ENCODE measurements at regions not wholly inside any gene's neighbourhood (a gene's known extent, or its start where the extent isn't known, plus 50 kb on each side); places are given as distances from the start of the nearest gene placed in this dataset.

DNA sequence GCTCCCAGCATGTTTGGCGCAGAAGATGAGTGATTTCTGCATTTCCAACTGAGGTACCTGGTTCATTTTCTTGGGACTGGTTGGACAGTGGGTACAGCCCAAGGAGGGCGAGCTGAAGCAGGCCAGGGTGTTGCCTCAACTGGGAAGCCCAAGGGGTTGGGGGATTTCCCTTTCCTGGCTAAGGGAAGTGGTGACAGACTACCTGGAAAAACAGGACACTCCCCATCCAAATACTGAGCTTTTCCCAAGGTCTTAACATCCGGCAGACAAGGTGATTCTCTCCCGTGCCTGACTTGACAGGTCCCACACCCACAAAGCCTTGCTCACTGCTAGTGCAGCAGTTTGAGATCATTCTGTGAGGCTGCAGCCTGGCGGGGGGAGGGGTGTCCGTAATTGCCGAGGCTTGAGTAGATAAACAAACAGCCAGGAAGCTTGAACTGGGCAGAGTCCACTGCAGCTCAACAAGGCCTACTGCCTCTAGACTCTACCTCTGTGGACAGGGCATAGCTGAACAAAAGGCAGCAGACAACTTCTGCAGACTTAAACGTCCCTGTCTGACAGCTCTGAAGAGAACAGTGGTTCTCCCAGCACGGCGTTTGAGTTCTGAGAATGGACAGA lies 307.7 kb upstream of the ARSJ start:
- Mint-ChIP-seq H3K4me3 (no peak overlapping the region), H3K36me3 (ENCODE audit: low read depth) (no peaks in the 10 kb centered on the region), H3K27me3 (ENCODE audit: low read depth) (no peaks in the 10 kb centered on the region), H3K4me1 (ENCODE audit: low read depth) (no peaks in the 10 kb centered on the region), H3K27ac (no peak overlapping the region), H3K9me3 (peaks cover 1% of the 10 kb centered on the region)

DNA sequence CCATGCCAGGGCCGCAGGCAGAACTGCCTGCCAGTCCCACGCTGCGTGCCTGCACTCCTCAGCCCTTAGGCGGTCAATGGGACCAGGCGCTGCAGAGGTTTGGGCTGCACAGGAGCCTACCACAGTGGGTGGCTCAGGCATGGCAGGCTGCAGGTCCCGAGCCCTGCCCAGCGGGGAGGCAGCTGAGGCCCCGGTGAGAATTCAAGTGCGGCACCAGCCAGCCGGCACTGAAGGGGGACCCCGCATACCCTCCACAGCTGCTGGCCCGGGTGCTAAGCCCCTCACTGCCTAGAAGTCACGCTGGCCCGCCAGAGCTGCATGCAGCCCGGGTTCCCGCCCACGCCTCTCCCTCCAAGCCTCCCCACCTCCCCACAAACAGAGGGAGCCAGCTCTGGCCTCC lies 302.5 kb upstream of the UGT8 start:
- Mint-ChIP-seq H3K4me3 (no peak overlapping the region), H3K4me1 (ENCODE audit: low read depth) (peaks cover 2% of the 10 kb centered on the region), H3K27me3 (ENCODE audit: low read depth) (no peaks in the 10 kb centered on the region), H3K36me3 (ENCODE audit: low read depth) (no peaks in the 10 kb centered on the region), H3K9me3 (peaks cover 9% of the 10 kb centered on the region), H3K27ac (no peak overlapping the region)

DNA sequence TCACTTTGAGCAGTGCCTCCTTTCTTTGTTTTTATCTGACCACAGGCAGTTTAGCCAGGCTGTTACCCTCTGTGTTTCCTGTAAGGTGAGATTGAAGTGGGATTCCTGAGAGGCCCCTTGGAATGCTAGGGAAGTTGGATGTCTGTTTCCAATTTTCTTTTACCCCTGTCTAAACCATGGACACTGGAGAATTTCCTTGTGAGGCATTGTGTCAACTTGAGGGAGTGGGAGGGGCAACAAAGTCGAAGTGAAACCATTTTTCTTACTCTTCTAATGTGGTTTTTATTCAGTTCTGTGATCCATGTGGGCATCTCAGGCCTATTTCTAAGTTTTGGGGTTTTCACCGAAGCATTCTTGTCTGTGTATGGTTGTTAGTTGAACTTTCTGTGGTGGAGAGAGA lies 296.1 kb upstream of the UGT8 start:
- peaks cover 2% of the 10 kb centered on the region for H3K4me1 Mint-ChIP-seq (ENCODE audit: low read depth)
- H3K4me3 Mint-ChIP-seq = no peak overlapping the region
- H3K27me3 Mint-ChIP-seq (ENCODE audit: low read depth) = no peaks in the 10 kb centered on the region
- H3K36me3 Mint-ChIP-seq (ENCODE audit: low read depth) = no peaks in the 10 kb centered on the region
- H3K9me3 Mint-ChIP-seq = no peaks in the 10 kb centered on the region
- H3K27ac Mint-ChIP-seq = no peak overlapping the region

DNA sequence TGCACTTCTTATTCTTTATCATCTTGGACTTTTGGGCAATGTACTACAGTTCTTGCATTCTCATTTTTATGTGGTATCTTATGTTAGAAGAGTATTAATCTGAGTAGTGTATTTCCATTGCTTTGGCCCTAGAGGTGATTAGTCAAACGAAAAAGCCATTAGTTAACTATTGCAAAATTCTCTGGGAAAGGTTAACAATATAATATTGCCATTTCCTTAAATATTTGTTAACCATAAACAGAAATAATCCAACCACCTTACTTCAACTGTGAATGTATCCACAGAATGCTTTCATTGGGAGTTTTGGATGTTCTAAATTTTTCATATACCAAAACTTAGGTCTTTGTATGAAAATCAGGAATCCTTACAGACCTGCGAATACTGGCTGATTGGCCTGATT lies 294.6 kb upstream of the UGT8 start:
- H3K4me3 Mint-ChIP-seq = no peak overlapping the region
- H3K36me3 Mint-ChIP-seq (ENCODE audit: low read depth) = no peaks in the 10 kb centered on the region
- no peaks in the 10 kb centered on the region for H3K9me3 Mint-ChIP-seq
- no peaks in the 10 kb centered on the region for H3K27me3 Mint-ChIP-seq (ENCODE audit: low read depth)
- no peak overlapping the region for H3K27ac Mint-ChIP-seq
- peaks cover 2% of the 10 kb centered on the region for H3K4me1 Mint-ChIP-seq (ENCODE audit: low read depth)

DNA sequence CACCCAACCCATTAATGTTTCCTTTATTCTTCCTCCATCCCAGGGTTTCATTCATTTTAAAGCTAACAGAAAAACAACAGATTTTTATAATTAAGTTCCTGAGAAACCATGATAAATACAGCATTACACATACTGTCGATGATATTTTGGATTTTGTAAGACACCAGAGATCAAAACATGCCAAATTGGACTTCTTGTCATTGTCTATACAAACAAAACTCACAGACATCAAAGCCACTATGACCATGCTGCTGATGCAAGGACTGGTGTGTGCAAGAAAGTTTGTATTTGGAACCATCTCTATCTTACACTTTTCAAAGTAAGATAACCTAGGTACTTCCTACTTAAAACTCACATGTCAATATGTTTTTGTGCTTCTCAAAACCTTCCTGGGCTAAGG lies 294.0 kb upstream of the UGT8 start:
- no peaks in the 10 kb centered on the region for H3K9me3 Mint-ChIP-seq
- no peaks in the 10 kb centered on the region for H3K27me3 Mint-ChIP-seq (ENCODE audit: low read depth)
- H3K36me3 Mint-ChIP-seq (ENCODE audit: low read depth) = no peaks in the 10 kb centered on the region
- no peak overlapping the region for H3K27ac Mint-ChIP-seq
- H3K4me1 Mint-ChIP-seq (ENCODE audit: low read depth) = peaks cover 2% of the 10 kb centered on the region
- H3K4me3 Mint-ChIP-seq = no peak overlapping the region

DNA sequence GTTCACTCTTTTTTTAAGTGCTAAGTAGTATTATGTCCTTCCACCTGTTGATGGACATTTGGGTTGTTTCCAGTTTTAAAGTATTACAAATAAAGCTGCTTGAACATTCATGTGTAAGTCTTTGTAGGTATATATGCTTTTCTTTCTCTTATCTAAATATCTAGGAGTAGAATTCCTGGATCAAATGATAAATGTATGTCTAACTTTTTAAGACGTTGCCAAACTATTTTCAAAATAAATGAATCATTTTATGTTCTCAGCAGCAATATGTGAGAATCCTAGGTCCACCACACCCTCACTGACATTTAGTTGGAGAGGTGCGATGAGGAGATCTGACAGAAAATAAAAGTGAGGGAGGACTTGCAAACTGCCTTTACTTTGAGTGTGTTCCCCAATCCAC lies 291.7 kb upstream of the UGT8 start:
- no peaks in the 10 kb centered on the region for H3K27me3 Mint-ChIP-seq (ENCODE audit: low read depth)
- H3K36me3 Mint-ChIP-seq (ENCODE audit: low read depth) = no peaks in the 10 kb centered on the region
- H3K27ac Mint-ChIP-seq = no peak overlapping the region
- H3K9me3 Mint-ChIP-seq = no peaks in the 10 kb centered on the region
- H3K4me1 Mint-ChIP-seq (ENCODE audit: low read depth) = no peaks in the 10 kb centered on the region
- H3K4me3 Mint-ChIP-seq = no peak overlapping the region

DNA sequence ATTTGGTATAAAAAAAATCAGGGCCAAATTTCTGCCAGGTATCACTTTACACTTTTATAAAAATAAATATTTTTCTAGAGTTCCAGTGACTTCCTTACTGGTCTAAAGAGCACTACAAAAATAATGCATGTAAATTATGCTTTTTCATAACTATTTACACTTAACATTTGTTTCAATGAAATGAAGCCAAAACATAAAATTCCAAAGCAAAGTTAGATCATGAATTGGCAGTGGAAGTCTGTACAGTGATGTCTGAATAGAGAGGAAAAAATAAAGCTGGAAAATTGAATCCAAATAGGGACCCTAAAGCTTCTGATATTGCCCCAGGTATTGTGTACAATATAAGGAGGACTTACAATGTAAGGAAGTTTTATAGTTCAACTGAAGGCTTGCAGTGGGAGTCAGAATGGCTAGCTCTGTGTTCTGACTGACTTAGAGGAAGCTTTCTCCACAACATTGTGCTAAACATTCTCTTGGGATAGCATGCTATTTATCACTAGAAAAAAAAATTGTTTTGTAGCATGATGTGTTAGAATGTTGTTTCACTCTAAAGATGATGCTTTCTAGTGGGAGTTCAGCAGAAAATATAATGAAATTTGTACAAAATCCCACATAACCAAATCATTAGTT lies 288.2 kb upstream of the UGT8 start:
- no peak overlapping the region for H3K27ac Mint-ChIP-seq
- H3K27me3 Mint-ChIP-seq (ENCODE audit: low read depth) = peaks cover 4% of the 10 kb centered on the region
- no peaks in the 10 kb centered on the region for H3K4me1 Mint-ChIP-seq (ENCODE audit: low read depth)
- no peaks in the 10 kb centered on the region for H3K36me3 Mint-ChIP-seq (ENCODE audit: low read depth)
- no peaks in the 10 kb centered on the region for H3K9me3 Mint-ChIP-seq
- H3K4me3 Mint-ChIP-seq = no peak overlapping the region

DNA sequence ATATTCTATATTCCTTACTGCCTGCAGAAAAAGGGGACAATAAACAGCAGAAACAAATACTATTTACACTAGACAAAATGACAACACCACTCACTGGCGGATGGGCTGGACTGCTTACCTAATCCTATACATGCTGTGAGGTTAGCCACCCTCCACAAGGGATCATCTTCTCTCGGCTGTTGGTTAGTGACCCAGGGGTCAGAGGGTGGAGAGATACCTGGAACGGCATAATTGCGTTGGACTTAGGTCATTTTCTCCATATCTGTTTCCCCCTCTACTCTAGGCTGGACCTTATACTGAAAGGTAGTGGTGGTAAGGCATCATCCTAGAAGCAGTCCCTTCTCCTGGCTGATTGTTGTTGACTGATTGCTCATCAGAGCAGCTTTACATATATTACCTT lies 286.8 kb upstream of the UGT8 start:
- peaks cover 4% of the 10 kb centered on the region for H3K27me3 Mint-ChIP-seq (ENCODE audit: low read depth)
- H3K9me3 Mint-ChIP-seq = no peaks in the 10 kb centered on the region
- H3K4me1 Mint-ChIP-seq (ENCODE audit: low read depth) = no peaks in the 10 kb centered on the region
- H3K36me3 Mint-ChIP-seq (ENCODE audit: low read depth) = no peaks in the 10 kb centered on the region
- H3K27ac Mint-ChIP-seq = no peak overlapping the region
- H3K4me3 Mint-ChIP-seq = no peak overlapping the region

DNA sequence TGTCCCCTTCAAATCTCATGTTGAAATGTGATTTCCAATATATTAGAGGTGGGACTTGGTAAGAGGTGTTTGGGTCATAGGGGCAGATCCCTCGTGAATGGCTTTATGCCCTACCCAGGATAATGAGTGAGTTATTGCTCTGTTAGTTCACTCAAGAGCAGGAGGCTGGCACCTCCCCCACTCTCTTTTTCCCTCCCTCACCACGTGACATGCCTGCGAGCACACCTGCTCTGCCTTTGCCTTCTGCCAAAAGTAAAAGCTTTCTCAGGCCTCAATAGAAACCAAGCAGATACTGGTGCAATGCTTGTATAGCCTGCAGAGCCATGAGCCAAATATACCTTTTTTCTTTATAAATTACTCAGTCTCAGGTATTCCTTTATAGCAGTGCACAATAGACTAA lies 286.3 kb upstream of the UGT8 start:
- Mint-ChIP-seq H3K27me3 (ENCODE audit: low read depth) (peaks cover 4% of the 10 kb centered on the region), H3K27ac (no peak overlapping the region), H3K4me3 (no peak overlapping the region), H3K4me1 (ENCODE audit: low read depth) (no peaks in the 10 kb centered on the region), H3K36me3 (ENCODE audit: low read depth) (no peaks in the 10 kb centered on the region), H3K9me3 (no peaks in the 10 kb centered on the region)

DNA sequence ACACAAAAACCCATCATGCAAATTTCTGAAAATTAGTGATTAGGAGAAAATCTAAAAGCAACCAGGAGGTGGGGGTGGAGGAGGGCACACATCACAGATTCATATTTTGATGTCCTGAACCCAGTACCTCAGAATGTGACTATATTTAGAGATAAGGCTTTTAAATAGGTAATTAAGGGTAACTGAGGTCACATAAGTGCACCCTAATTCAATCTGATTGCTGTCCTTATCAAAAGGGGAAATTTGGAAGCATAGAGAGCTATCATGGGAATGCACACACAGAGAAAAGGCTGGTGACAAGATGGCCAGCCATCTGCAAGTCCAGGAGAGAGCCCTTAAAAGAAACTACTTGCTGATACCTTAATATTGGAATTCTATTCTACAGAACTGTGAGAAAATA lies 281.8 kb upstream of the UGT8 start:
- peaks cover 4% of the 10 kb centered on the region for H3K27me3 Mint-ChIP-seq (ENCODE audit: low read depth)
- H3K27ac Mint-ChIP-seq = no peak overlapping the region
- no peaks in the 10 kb centered on the region for H3K9me3 Mint-ChIP-seq
- H3K4me1 Mint-ChIP-seq (ENCODE audit: low read depth) = no peaks in the 10 kb centered on the region
- no peaks in the 10 kb centered on the region for H3K36me3 Mint-ChIP-seq (ENCODE audit: low read depth)
- no peak overlapping the region for H3K4me3 Mint-ChIP-seq

DNA sequence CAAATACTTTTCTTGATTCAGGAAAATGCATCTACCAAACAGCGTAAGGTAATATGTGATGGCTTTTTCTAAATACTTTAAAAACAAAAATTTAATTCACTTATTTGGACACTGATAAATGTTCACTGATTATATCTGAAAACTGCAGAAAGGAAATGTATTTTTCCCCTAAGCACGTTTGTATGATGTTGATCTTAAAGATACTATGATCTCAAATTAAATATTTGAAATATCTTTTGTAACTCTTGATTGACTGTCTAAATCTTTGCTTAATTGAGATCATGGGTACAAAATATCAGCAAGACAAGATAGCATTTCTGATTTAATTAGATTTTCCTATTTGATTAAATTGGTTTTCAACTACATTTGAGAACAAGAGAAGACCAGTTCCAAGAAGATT lies 281.0 kb upstream of the UGT8 start:
- no peaks in the 10 kb centered on the region for H3K36me3 Mint-ChIP-seq (ENCODE audit: low read depth)
- H3K27ac Mint-ChIP-seq = no peak overlapping the region
- H3K27me3 Mint-ChIP-seq (ENCODE audit: low read depth) = peaks cover 4% of the 10 kb centered on the region
- no peaks in the 10 kb centered on the region for H3K4me1 Mint-ChIP-seq (ENCODE audit: low read depth)
- H3K4me3 Mint-ChIP-seq = no peak overlapping the region
- H3K9me3 Mint-ChIP-seq = no peaks in the 10 kb centered on the region

DNA sequence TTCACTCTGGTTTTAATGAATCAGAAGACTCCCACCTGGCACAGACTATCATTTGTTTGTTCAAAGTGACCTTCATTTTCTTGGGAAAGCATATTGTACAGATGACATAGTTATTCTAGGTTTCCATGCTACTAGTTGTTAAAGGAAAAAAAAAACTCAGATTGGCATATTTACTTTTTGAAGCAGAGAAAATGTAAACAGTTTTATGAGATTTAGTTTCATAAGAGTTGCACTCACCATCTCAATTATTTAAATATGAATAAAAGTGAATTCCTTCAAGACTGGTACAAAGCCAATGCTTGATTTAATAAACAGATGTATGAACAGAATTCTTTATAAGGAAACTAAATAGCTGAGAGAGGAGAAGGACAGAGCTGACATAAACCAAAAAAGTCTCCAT lies 280.3 kb upstream of the UGT8 start:
- Mint-ChIP-seq H3K27ac (no peak overlapping the region), H3K36me3 (ENCODE audit: low read depth) (no peaks in the 10 kb centered on the region), H3K9me3 (no peaks in the 10 kb centered on the region), H3K4me1 (ENCODE audit: low read depth) (no peaks in the 10 kb centered on the region), H3K27me3 (ENCODE audit: low read depth) (no peaks in the 10 kb centered on the region), H3K4me3 (no peak overlapping the region)

DNA sequence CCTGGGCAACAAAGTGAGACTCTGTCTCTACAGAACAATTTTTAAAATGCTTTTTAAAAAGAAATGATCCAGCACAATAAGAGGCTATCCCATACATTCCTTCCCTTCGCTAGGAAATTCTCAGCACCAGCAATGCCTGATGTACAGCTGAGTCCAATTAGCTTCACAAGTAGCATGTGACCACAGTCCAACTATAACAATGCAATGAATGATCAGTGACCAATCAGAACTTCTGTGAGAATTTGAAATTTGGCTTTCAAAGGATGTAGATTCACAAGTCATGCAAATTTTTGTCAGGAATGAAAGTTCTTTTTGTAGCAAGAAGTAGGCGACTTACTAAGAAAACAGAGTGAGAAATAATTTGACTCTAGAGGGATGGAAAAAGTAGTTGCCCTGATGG lies 278.5 kb upstream of the UGT8 start:
- Mint-ChIP-seq H3K4me1 (ENCODE audit: low read depth) (no peaks in the 10 kb centered on the region), H3K27me3 (ENCODE audit: low read depth) (no peaks in the 10 kb centered on the region), H3K9me3 (no peaks in the 10 kb centered on the region), H3K27ac (no peak overlapping the region), H3K36me3 (ENCODE audit: low read depth) (no peaks in the 10 kb centered on the region), H3K4me3 (no peak overlapping the region)

DNA sequence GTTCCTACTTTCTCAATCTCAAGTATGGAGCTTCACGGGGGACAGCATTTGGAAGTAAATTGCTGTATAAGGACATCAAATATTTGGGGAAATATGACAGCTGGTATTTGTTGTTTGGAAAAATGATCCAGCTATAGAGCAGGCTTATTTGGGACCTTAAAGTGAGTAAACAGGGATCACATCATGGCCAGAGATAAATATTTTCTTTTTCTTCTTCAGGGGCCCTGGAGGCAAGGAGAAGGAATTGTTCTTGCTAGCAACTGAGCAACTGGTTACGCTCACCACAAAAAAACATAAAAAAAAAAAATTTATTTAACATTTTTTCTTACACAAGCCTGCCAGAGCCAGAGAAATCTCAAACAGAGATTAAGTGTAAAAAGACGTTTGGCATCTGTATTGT lies 277.2 kb upstream of the UGT8 start:
- Mint-ChIP-seq H3K9me3 (no peaks in the 10 kb centered on the region), H3K36me3 (ENCODE audit: low read depth) (no peaks in the 10 kb centered on the region), H3K4me3 (no peak overlapping the region), H3K27me3 (ENCODE audit: low read depth) (no peaks in the 10 kb centered on the region), H3K27ac (no peak overlapping the region), H3K4me1 (ENCODE audit: low read depth) (no peaks in the 10 kb centered on the region)

DNA sequence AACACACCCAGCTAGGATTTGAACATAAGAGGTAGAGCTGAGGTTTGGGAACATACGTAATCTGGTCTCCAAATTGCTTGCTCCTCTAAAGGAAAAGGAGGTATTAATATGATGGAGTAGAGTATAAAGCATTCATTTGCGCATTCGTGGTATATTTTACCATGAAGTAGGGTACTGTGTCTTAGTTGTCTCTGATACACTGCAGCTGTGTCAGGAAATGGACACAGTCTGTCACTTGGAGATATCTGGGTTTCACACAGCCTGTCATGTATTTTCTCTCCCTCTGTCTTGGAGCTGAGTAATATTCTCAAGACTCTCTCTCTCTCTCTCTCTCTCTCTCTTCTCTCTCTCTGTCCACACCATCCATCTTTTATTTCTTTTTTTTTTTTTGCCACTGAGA lies 274.8 kb upstream of the UGT8 start:
- no peak overlapping the region for H3K4me3 Mint-ChIP-seq
- no peaks in the 10 kb centered on the region for H3K4me1 Mint-ChIP-seq (ENCODE audit: low read depth)
- no peak overlapping the region for H3K27ac Mint-ChIP-seq
- no peaks in the 10 kb centered on the region for H3K36me3 Mint-ChIP-seq (ENCODE audit: low read depth)
- no peaks in the 10 kb centered on the region for H3K9me3 Mint-ChIP-seq
- H3K27me3 Mint-ChIP-seq (ENCODE audit: low read depth) = no peaks in the 10 kb centered on the region

DNA sequence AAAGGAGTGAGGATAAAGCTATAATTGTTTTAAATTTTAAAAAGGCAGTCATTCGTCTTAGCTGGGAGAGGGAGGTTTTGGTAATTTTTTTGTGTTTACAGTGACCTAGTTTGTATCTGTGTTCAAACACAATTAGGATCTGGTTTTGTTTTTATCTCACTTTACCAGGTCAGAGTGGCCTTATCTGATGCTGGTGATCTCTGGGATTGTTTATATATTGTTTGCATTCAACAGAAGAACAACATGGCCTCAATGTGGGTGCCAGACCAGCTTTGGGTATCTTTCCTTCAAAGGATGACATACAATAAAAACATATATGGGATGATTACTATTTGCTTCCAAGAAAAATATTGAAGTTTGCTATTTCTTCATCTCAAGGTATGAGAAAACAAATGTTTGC lies 272.2 kb upstream of the UGT8 start:
- Mint-ChIP-seq H3K4me1 (ENCODE audit: low read depth) (no peaks in the 10 kb centered on the region), H3K27ac (no peak overlapping the region), H3K4me3 (no peak overlapping the region), H3K9me3 (no peaks in the 10 kb centered on the region), H3K36me3 (ENCODE audit: low read depth) (no peaks in the 10 kb centered on the region), H3K27me3 (ENCODE audit: low read depth) (no peaks in the 10 kb centered on the region)

Measured in T-helper 1 cell treated with Interleukin-12 subunit alpha and Interleukin-12 subunit beta and Interleukin-4 antibody, amounts not matched to agents 30 μg/mL and 1 μg/mL, for 36 hours (primary cell).